Glutamatergic neuron (in vitro differentiated cells): ENCODE measurements at regions not wholly inside any gene's neighbourhood (a gene's known extent, or its start where the extent isn't known, plus 50 kb on each side); places are given as distances from the start of the nearest gene placed in this dataset.
"Not testable (repeated sequence)": the region's sequence is repeated elsewhere in the genome, so short reads cannot be mapped to it uniquely, and the experiment has no call there.

Experiments
- DNase-seq: peaks from one replicate; pipeline ENCODE4 v3.0.0; 2022
- H3K27ac Mint-ChIP-seq: one replicate; pipeline ENCODE4 v1.8.0; 2020; ENCODE audit warnings: mild to moderate bottlenecking, mixed read lengths, inconsistent platforms; ENCODE audit not compliant: unreplicated experiment
- H3K27me3 Mint-ChIP-seq: one replicate; pipeline ENCODE4 v1.8.0; 2020; ENCODE audit warnings: mild to moderate bottlenecking, moderate library complexity, mixed read lengths, inconsistent platforms; ENCODE audit not compliant: unreplicated experiment
- H3K36me3 Mint-ChIP-seq: one replicate; pipeline ENCODE4 v1.8.0; 2020; ENCODE audit warnings: mild to moderate bottlenecking, mixed read lengths, inconsistent platforms; ENCODE audit not compliant: unreplicated experiment
- H3K4me1 Mint-ChIP-seq: one replicate; pipeline ENCODE4 v1.8.0; 2020; ENCODE audit warnings: mild to moderate bottlenecking, low read depth, mixed read lengths, inconsistent platforms; ENCODE audit not compliant: unreplicated experiment
- H3K4me3 Mint-ChIP-seq: one replicate; pipeline ENCODE4 v1.8.0; 2020; ENCODE audit warnings: mild to moderate bottlenecking, mixed read lengths, inconsistent platforms; ENCODE audit not compliant: unreplicated experiment
- H3K9me3 Mint-ChIP-seq: one replicate; pipeline ENCODE4 v1.8.0; 2020; ENCODE audit warnings: mild to moderate bottlenecking, moderate library complexity, mixed read lengths, inconsistent platforms; ENCODE audit not compliant: unreplicated experiment
- CTCF ChIP-seq: fragments of 200-600 bp; sonication (generic); IDR thresholded peaks from one replicate; pipeline ENCODE4 v1.5.0; 2021; ENCODE audit not compliant: partially characterized antibody, unreplicated experiment

- H3K27me3 Mint-ChIP-seq: no peaks in the 10 kb centered on the region
- H3K4me1 Mint-ChIP-seq: no peaks in the 10 kb centered on the region
- H3K9me3 Mint-ChIP-seq: no peaks in the 10 kb centered on the region
- no peak for TF ChIP-seq CTCF
- H3K36me3 Mint-ChIP-seq: no peaks in the 10 kb centered on the region
- no peak for DNase-seq
- no peak overlapping the region for H3K27ac Mint-ChIP-seq
- H3K4me3 Mint-ChIP-seq: no peak overlapping the region
Measured at GRCh38 chr6:154624038-154624599, 109.1 kb upstream of the SCAF8 start.

GRCh38 chr6:154624727-154625126 lies 108.5 kb upstream of the SCAF8 start:
- not testable (repeated sequence) for DNase-seq, H3K9me3 Mint-ChIP-seq, H3K27me3 Mint-ChIP-seq, H3K4me3 Mint-ChIP-seq, H3K27ac Mint-ChIP-seq, H3K36me3 Mint-ChIP-seq, H3K4me1 Mint-ChIP-seq

GRCh38 chr6:154625721-154626120 lies 107.5 kb upstream of the SCAF8 start:
- Mint-ChIP-seq H3K4me3 (no peak overlapping the region), H3K27me3 (no peaks in the 10 kb centered on the region), H3K4me1 (no peaks in the 10 kb centered on the region), H3K27ac (no peak overlapping the region), H3K9me3 (no peaks in the 10 kb centered on the region), H3K36me3 (no peaks in the 10 kb centered on the region)
- DNase-seq: no peak
- TF ChIP-seq CTCF: no peak

GRCh38 chr6:154629127-154629526 lies 104.1 kb upstream of the SCAF8 start:
- no peak for TF ChIP-seq CTCF
- H3K27me3 Mint-ChIP-seq: no peaks in the 10 kb centered on the region
- H3K4me3 Mint-ChIP-seq: no peak overlapping the region
- no peak for DNase-seq
- H3K36me3 Mint-ChIP-seq: no peaks in the 10 kb centered on the region
- no peaks in the 10 kb centered on the region for H3K9me3 Mint-ChIP-seq
- H3K4me1 Mint-ChIP-seq: no peaks in the 10 kb centered on the region
- no peak overlapping the region for H3K27ac Mint-ChIP-seq

GRCh38 chr6:154632119-154632518 lies 101.1 kb upstream of the SCAF8 start:
- H3K27ac Mint-ChIP-seq: no peak overlapping the region
- DNase-seq: no peak
- H3K27me3 Mint-ChIP-seq: peaks cover 3% of the 10 kb centered on the region
- no peak for TF ChIP-seq CTCF
- no peak overlapping the region for H3K4me3 Mint-ChIP-seq
- peaks cover 4% of the 10 kb centered on the region for H3K36me3 Mint-ChIP-seq
- no peaks in the 10 kb centered on the region for H3K9me3 Mint-ChIP-seq
- H3K4me1 Mint-ChIP-seq: no peaks in the 10 kb centered on the region
